Right renal cortex interstitium (tissue), 3 donors: ENCODE measurements at regions not wholly inside any gene's neighbourhood (a gene's known extent, or its start where the extent isn't known, plus 50 kb on each side); places are given as distances from the start of the nearest gene placed in this dataset.

Source experiments
- DNase-seq, 3 donors: peaks; one replicate each; pipeline ENCODE4 v3.0.0-alpha.2; 2013; ENCODE audit warnings: low read depth in 3 of 3, low spot score in 2 of 3

GRCh38 chr3:18008706-18009368 is 266.4 kb upstream of the TBC1D5 start:
- DNase-seq = no peak

- DNase-seq = no peak
These were observed 265.5 kb upstream of the TBC1D5 start for GRCh38 chr3:18007980-18008379.

DNA sequence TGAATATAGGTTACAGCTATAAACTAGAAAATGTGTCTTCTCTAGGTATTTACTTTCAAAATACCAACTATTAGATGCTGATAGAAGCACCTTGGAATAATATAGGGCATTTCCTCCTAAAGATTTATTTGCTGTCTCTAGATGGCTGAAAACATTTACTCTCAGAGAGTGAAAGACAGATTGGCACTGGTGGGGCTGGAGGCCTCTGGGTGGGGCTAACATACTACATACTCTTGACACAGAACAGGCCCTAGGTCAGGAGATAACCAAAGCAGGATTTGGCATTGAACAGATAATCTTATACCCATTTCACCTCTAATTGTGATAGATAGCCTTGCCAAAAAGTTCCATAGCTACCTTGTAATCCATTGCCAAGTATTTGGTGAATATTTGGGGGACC is 253.3 kb upstream of the TBC1D5 start:
- no peak for DNase-seq

GRCh38 chr3:17994167-17994566 is 251.7 kb upstream of the TBC1D5 start:
- no peak for DNase-seq

DNA sequence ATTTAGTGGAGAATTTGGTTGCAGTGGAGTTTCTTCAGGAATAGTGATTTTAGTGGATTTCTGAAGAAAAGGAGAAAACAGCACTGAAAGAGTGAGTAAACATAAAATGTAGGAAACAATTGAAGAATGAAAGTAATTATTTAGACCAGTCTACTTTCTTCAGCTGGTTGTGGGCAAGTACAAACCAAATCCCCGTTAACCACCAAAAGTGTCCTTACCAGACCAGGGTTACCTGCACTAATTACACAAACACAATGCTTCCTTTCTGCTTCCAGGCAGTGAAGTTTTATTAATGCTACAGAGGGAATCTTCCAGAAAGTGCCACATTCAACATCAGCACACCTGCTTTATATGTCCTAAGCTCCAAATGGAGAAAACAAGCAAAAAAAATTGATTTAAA is 248.0 kb upstream of the TBC1D5 start:
- DNase-seq = no peak

- DNase-seq = no peak
These were observed 244.0 kb upstream of the TBC1D5 start for GRCh38 chr3:17986348-17986816.

GRCh38 chr3:17985658-17986347 is 243.4 kb upstream of the TBC1D5 start:
- DNase-seq = no peak

- no peak for DNase-seq
These were observed 240.7 kb upstream of the TBC1D5 start for GRCh38 chr3:17983106-17983505.

DNA sequence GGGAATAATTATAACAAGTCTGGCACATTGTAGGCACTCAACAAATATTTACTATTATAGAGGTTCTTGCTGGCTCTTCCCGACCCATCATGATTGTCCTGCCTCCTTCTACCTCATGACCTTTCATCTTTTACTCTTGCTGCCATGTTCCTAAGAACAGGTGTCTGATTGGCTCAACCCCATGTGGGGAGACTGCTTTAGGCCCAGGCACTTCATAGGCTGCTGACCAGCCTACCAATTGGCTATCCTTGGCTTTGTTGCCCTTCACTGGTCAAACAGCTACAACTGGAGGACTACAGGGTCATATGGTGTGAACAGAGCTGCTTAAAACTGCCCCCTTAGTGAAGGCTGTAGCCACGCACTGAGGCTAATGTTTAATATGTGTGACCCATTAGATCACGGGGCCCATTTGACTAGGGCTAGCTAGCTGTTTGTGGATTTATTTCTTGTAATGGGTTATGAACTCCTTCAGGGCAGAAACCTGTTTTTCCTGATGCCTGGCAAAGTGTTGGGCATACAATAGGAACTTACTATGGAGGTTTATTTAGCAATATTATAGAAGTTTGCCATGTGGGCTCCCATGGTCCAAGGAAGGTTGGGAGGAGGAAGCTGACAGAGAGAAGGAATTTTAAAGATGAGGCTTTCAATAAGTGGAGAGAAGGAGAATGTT is 239.9 kb upstream of the TBC1D5 start:
- no peak for DNase-seq

GRCh38 chr3:17980863-17981262 is 238.4 kb upstream of the TBC1D5 start:
- DNase-seq = no peak

DNA sequence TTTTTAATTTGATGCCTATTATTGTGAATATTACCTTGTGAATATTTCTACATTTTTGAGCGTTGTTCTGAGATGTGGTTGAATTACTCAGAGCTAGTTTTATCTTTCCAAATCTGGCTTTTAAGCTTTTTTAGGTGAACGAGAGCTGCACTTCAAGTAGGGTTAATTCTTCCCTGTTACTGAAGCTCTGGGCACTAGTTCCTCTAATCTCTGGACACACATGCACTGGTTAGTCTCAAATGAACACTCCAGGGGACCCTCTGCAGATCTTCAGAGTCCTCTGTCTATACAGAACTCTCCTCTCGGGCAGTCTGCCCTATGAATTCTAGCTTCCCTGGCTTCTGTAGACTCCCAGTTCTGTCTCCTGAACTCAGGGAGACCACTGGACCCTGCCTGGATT is 237.5 kb upstream of the TBC1D5 start:
- no peak for DNase-seq

- no peak for DNase-seq
These were observed 236.8 kb upstream of the TBC1D5 start for GRCh38 chr3:17979252-17979651.

- DNase-seq = no peak
These were observed 231.9 kb upstream of the TBC1D5 start for GRCh38 chr3:17974206-17974841.

- DNase-seq = peak in 2 of 3 donors; percentile 19 to 27
These were observed 230.8 kb upstream of the TBC1D5 start for GRCh38 chr3:17972959-17973906.

DNA sequence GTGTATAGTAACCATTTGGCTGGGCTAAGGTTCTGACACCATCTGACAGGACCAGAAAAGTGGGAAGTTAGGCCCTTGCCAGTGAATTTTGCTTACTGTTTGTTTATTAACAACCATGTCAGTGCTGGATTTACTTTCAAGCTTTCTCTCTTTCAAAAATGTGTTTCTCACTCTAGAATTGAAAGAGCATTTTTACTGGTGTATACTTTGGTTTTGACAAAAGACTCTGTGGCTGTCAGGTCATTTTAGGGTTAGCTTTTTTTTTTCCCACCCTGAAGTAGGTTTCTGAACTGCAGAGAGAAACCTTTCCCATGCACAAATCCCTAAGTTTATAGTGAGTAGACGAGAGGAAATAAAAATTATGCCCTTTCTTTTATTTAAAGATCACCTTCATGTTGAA is 230.0 kb upstream of the TBC1D5 start:
- peak in 1 of 3 donors; percentile 9 for DNase-seq

DNA sequence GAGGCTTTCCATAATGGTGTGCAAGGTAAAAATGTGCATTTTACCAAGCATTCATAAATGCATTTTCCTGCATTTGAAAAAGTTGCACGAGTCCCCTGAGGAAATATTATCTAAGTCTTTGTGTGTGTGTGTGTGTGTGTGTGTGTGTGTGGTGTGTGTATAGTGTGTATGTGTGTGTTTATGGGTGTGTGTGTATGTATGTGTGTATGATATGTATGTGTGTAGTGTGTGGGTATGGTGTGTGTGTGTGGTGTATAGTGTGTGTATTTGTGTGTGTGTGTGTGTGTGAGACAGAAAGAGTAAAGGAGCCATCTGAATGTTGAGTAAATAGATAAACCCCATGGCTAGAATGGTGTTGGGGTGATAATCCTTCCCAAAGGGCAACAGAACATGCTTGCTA is 229.6 kb upstream of the TBC1D5 start:
- DNase-seq = no peak

GRCh38 chr3:17969985-17970568 is 227.6 kb upstream of the TBC1D5 start:
- DNase-seq = no peak

GRCh38 chr3:17969244-17969643 is 226.8 kb upstream of the TBC1D5 start:
- no peak for DNase-seq

DNA sequence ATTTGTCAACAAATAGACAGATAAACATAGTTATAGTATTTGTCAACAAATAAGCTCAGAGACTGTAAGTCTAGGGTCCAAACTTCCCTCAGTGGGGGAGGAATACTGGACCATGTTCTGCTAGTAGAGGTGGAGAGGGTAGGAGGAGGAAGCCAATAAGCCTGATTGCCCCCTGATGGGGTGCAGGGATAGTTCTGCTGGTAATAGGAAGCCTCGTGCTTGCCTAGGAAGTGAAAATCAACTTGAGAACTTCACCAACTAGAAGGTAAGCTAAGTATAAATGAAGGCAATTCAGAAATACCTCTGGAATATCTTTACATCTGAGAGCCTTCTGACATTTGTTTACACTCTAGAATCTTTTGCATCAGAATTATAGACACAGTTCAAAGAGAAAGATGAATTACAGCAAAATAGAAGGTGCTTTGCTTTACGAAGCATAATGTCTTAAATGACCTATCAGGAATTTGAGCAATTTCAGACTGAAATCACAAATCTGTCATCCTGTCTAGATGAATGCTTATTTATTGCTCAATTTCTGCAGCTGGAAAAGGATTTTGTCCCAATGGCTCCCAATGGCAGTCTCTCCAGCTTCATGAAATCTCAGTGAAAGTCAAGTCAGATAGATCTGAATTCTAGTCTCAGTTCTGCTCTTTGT is 225.6 kb upstream of the TBC1D5 start:
- no peak for DNase-seq
